CD4-positive, CD25-positive, alpha-beta regulatory T cell (primary cell): ENCODE measurements at regions not wholly inside any gene's neighbourhood (a gene's known extent, or its start where the extent isn't known, plus 50 kb on each side); places are given as distances from the start of the nearest gene placed in this dataset.
"Not testable (repeated sequence)": the region's sequence is repeated elsewhere in the genome, so short reads cannot be mapped to it uniquely, and the experiment has no call there.

Experiments used
- ATAC-seq, 2 donors: fragments of 150-1000 bp; cut with Tn5 transposase; one replicate each; pipeline ENCODE4 v1.10.0; 2021; ENCODE audit warnings: low read depth in 2 of 2, moderate number of reproducible peaks in 2 of 2, moderate library complexity in 1 of 2
- DNase-seq, 3 donors: peaks; one replicate each; pipeline versions ENCODE4 v3.0.0 to v3.0.0-alpha.2; 2012 to 2022; ENCODE audit warnings: mixed read lengths in 1 of 3
- H3K27ac ChIP-seq: one replicate; pipeline ENCODE4 v1.7.0; 2013; ENCODE audit warnings: mild to moderate bottlenecking, low read length; ENCODE audit not compliant: insufficient read depth, poor library complexity, severe bottlenecking
- H3K27me3 ChIP-seq: one replicate; pipeline ENCODE4 v1.7.0; 2013; ENCODE audit warnings: low read length; ENCODE audit not compliant: control insufficient read depth, insufficient read depth
- H3K36me3 ChIP-seq: one replicate; pipeline ENCODE4 v1.7.0; 2013; ENCODE audit warnings: mild to moderate bottlenecking, low read length, moderate library complexity; ENCODE audit not compliant: control insufficient read depth, insufficient read depth
- H3K4me1 ChIP-seq: 2 replicates; pipeline ENCODE4 v1.7.0; 2013; ENCODE audit warnings: mild to moderate bottlenecking, low read length; ENCODE audit not compliant: insufficient read depth, control insufficient read depth, poor library complexity, severe bottlenecking
- H3K4me3 ChIP-seq: one replicate; pipeline ENCODE4 v1.7.0; 2013; ENCODE audit warnings: low read depth, mild to moderate bottlenecking, low read length, moderate library complexity
- H3K9me3 ChIP-seq, 2 experiments: 1 replicate in 1 of 2; 2 replicates in 1 of 2; pipeline ENCODE4 v1.7.0; 2013; ENCODE audit warnings: low read length in 2 of 2, mild to moderate bottlenecking in 1 of 2, moderate library complexity in 1 of 2; ENCODE audit not compliant: control insufficient read depth in 2 of 2
- H3K27ac Mint-ChIP-seq, 3 donors: one replicate each; pipeline ENCODE4 v1.8.0; 2020 to 2022; ENCODE audit warnings: mild to moderate bottlenecking in 3 of 3, mixed read lengths in 3 of 3, moderate library complexity in 2 of 3
- H3K27me3 Mint-ChIP-seq: one replicate; pipeline ENCODE4 v1.8.0; 2022; ENCODE audit warnings: mild to moderate bottlenecking, mixed read lengths
- H3K36me3 Mint-ChIP-seq: one replicate; pipeline ENCODE4 v1.8.0; 2020; ENCODE audit warnings: mixed read lengths
- H3K4me1 Mint-ChIP-seq, 4 donors: one replicate each; pipeline ENCODE4 v1.8.0; 2020 to 2022; ENCODE audit warnings: mixed read lengths in 4 of 4, mild to moderate bottlenecking in 1 of 4
- H3K4me3 Mint-ChIP-seq, 4 donors: one replicate each; pipeline ENCODE4 v1.8.0; 2020 to 2022; ENCODE audit warnings: mild to moderate bottlenecking in 4 of 4, mixed read lengths in 4 of 4, moderate library complexity in 3 of 4
- H3K9me3 Mint-ChIP-seq, 7 donors: one replicate each; pipeline ENCODE4 v1.8.0; 2020 to 2022; ENCODE audit warnings: mixed read lengths in 7 of 7, mild to moderate bottlenecking in 3 of 7, moderate library complexity in 2 of 7

GRCh38 chr17:64739316-64740058 is 77.4 kb upstream of the SMURF2 start:
- H3K27me3 ChIP-seq: no peaks in the 10 kb centered on the region
- peaks cover 0 to 11% (median 5%) of the 10 kb centered on the region in 4 donors for H3K4me1 Mint-ChIP-seq
- no peaks in the 10 kb centered on the region for H3K9me3 Mint-ChIP-seq
- no peak overlapping the region for H3K4me3 ChIP-seq
- H3K9me3 ChIP-seq: no peaks in the 10 kb centered on the region
- no peak overlapping the region for H3K4me3 Mint-ChIP-seq
- ATAC-seq: no peak
- H3K36me3 ChIP-seq: no peaks in the 10 kb centered on the region
- DNase-seq: peak in 1 of 3 donors; percentile 16
- H3K36me3 Mint-ChIP-seq: no peaks in the 10 kb centered on the region
- no peak overlapping the region for H3K27ac Mint-ChIP-seq
- H3K27me3 Mint-ChIP-seq: no peaks in the 10 kb centered on the region
- H3K27ac ChIP-seq: no peak overlapping the region
- H3K4me1 ChIP-seq: no peaks in the 10 kb centered on the region

- Mint-ChIP-seq H3K27me3 (no peaks in the 10 kb centered on the region), H3K4me1 (peaks cover 0 to 11% (median 3%) of the 10 kb centered on the region in 4 donors)
- ATAC-seq: peak; percentile 64 to 70
Observed at GRCh38 chr17:64736804-64737492, 74.8 kb upstream of the SMURF2 start.

GRCh38 chr17:64732336-64733006 is 70.4 kb upstream of the SMURF2 start:
- Mint-ChIP-seq H3K27ac (no peak overlapping the region), H3K27me3 (no peaks in the 10 kb centered on the region), H3K4me1 (peaks cover 0 to 6% (median 2%) of the 10 kb centered on the region in 4 donors), H3K36me3 (no peaks in the 10 kb centered on the region), H3K4me3 (no peak overlapping the region), H3K9me3 (no peaks in the 10 kb centered on the region)
- Histone ChIP-seq H3K4me3 (no peak overlapping the region), H3K4me1 (no peaks in the 10 kb centered on the region), H3K36me3 (no peaks in the 10 kb centered on the region), H3K27ac (no peak overlapping the region), H3K9me3 (no peaks in the 10 kb centered on the region), H3K27me3 (no peaks in the 10 kb centered on the region)
- DNase-seq: no peak
- no peak for ATAC-seq

More at GRCh38 chr17:64736804-64737492, 74.8 kb upstream of the SMURF2 start:
- Histone ChIP-seq H3K9me3 (no peaks in the 10 kb centered on the region), H3K27ac (no peak overlapping the region), H3K36me3 (no peaks in the 10 kb centered on the region), H3K4me3 (no peak overlapping the region), H3K4me1 (no peaks in the 10 kb centered on the region), H3K27me3 (no peaks in the 10 kb centered on the region)
- Mint-ChIP-seq H3K36me3 (no peaks in the 10 kb centered on the region), H3K27ac (peak overlapping the region in 1 of 3 donors; percentile 24), H3K4me3 (no peak overlapping the region), H3K9me3 (no peaks in the 10 kb centered on the region)
- DNase-seq: peak; percentile 3 to 59 (median 35)

GRCh38 chr17:64730023-64730422 is 67.9 kb upstream of the SMURF2 start:
- not testable (repeated sequence) for H3K4me3 ChIP-seq, H3K27ac ChIP-seq, H3K4me1 ChIP-seq, H3K27me3 ChIP-seq, H3K9me3 Mint-ChIP-seq, H3K36me3 Mint-ChIP-seq, H3K27me3 Mint-ChIP-seq, H3K4me3 Mint-ChIP-seq, H3K4me1 Mint-ChIP-seq, H3K9me3 ChIP-seq, ATAC-seq, H3K27ac Mint-ChIP-seq, DNase-seq, H3K36me3 ChIP-seq

GRCh38 chr17:64729201-64729600 is 67.1 kb upstream of the SMURF2 start:
- Mint-ChIP-seq H3K27me3 (no peaks in the 10 kb centered on the region), H3K4me1 (no peaks in the 10 kb centered on the region), H3K9me3 (no peaks in the 10 kb centered on the region), H3K4me3 (no peak overlapping the region), H3K27ac (no peak overlapping the region), H3K36me3 (no peaks in the 10 kb centered on the region)
- H3K27me3 ChIP-seq: no peaks in the 10 kb centered on the region
- H3K27ac ChIP-seq: no peak overlapping the region
- no peaks in the 10 kb centered on the region for H3K36me3 ChIP-seq
- no peak for ATAC-seq
- no peak overlapping the region for H3K4me3 ChIP-seq
- no peak for DNase-seq
- no peaks in the 10 kb centered on the region for H3K9me3 ChIP-seq
- H3K4me1 ChIP-seq: no peaks in the 10 kb centered on the region

GRCh38 chr17:64728041-64728695 is 66.1 kb upstream of the SMURF2 start:
- Histone ChIP-seq H3K36me3 (no peaks in the 10 kb centered on the region), H3K4me3 (no peak overlapping the region), H3K27ac (no peak overlapping the region), H3K4me1 (no peaks in the 10 kb centered on the region), H3K27me3 (no peaks in the 10 kb centered on the region), H3K9me3 (no peaks in the 10 kb centered on the region)
- Mint-ChIP-seq H3K27me3 (no peaks in the 10 kb centered on the region), H3K27ac (no peak overlapping the region), H3K4me1 (no peaks in the 10 kb centered on the region), H3K36me3 (no peaks in the 10 kb centered on the region), H3K4me3 (no peak overlapping the region), H3K9me3 (no peaks in the 10 kb centered on the region)
- DNase-seq (no peak), ATAC-seq (no peak)

GRCh38 chr17:64726025-64726424 is 63.9 kb upstream of the SMURF2 start:
- ATAC-seq, H3K4me3 ChIP-seq, H3K27ac Mint-ChIP-seq, H3K4me3 Mint-ChIP-seq, H3K4me1 ChIP-seq, H3K36me3 ChIP-seq, H3K4me1 Mint-ChIP-seq, H3K36me3 Mint-ChIP-seq, H3K9me3 ChIP-seq, H3K9me3 Mint-ChIP-seq, H3K27me3 ChIP-seq, H3K27me3 Mint-ChIP-seq, DNase-seq, H3K27ac ChIP-seq: not testable (repeated sequence)
